Neural cell (in vitro differentiated cells): ENCODE measurements at regions not wholly inside any gene's neighbourhood (a gene's known extent, or its start where the extent isn't known, plus 50 kb on each side); places are given as distances from the start of the nearest gene placed in this dataset.

Experiments
- CTCF ChIP-seq: fragments of 450-650 bp; IDR thresholded peaks from 2 replicates; pipeline ENCODE4 v1.5.1; 2014; ENCODE audit warnings: antibody characterized with exemption, mild to moderate bottlenecking, moderate library complexity; ENCODE audit not compliant: poor library complexity, severe bottlenecking
- EP300 ChIP-seq: fragments of 450-650 bp; conservative IDR thresholded peaks from 2 replicates; pipeline ENCODE4 v1.6.1; 2014; ENCODE audit warnings: antibody characterized with exemption, mild to moderate bottlenecking, moderate library complexity; ENCODE audit not compliant: poor library complexity, severe bottlenecking
- EZH2 ChIP-seq: fragments of 200-600, 300-800 bp; shearing (Covaris generic), sonication (generic); IDR thresholded peaks from 2 replicates; pipeline ENCODE4 v1.6.1; 2014; ENCODE audit warnings: antibody characterized with exemption, low read length, borderline replicate concordance, mild to moderate bottlenecking; ENCODE audit not compliant: insufficient read depth, poor library complexity, severe bottlenecking
- MXI1 ChIP-seq: fragments of 450-650 bp; conservative IDR thresholded peaks from 2 replicates; pipeline ENCODE4 v1.6.1; 2014; ENCODE audit warnings: antibody characterized with exemption, mild to moderate bottlenecking; ENCODE audit not compliant: poor library complexity, severe bottlenecking
- RAD21 ChIP-seq: fragments of 450-650 bp; conservative IDR thresholded peaks from 2 replicates; pipeline ENCODE4 v1.6.1; 2014; ENCODE audit warnings: antibody characterized with exemption, mild to moderate bottlenecking, moderate library complexity
- REST ChIP-seq: IDR thresholded peaks from 2 replicates; pipeline ENCODE4 v1.6.1; 2012; ENCODE audit warnings: borderline replicate concordance
- TAF1 ChIP-seq: IDR thresholded peaks from 2 replicates; pipeline ENCODE4 v1.6.1; 2012; ENCODE audit warnings: low read depth

- TF ChIP-seq CTCF (no peak), TAF1 (no peak), EZH2 (no peak), REST (no peak), MXI1 (no peak), EP300 (no peak), RAD21 (no peak)
Measured at GRCh38 chr3:76242886-76243753, 457.8 kb upstream of the ZNF717 start.
